Esophagus muscularis mucosa (tissue), 4 donors: ENCODE measurements at regions not wholly inside any gene's neighbourhood (a gene's known extent, or its start where the extent isn't known, plus 50 kb on each side); places are given as distances from the start of the nearest gene placed in this dataset.

Source experiments
- EP300 ChIP-seq: sonication (generic); formaldehyde crosslinking; IDR thresholded peaks from one replicate; pipeline ENCODE4 v1.6.1; 2017; ENCODE audit warnings: antibody characterized with exemption
- POLR2A ChIP-seq: fragments of 450-650 bp; IDR thresholded peaks from one replicate; pipeline ENCODE4 v1.6.1; 2017; ENCODE audit warnings: antibody characterized with exemption, moderate library complexity, mild to moderate bottlenecking, low read depth
- POLR2AphosphoS5 ChIP-seq, 2 donors: sonication (generic); formaldehyde crosslinking; IDR thresholded peaks; one replicate each; pipeline ENCODE4 v1.6.1; 2017; ENCODE audit warnings: antibody characterized with exemption in 2 of 2
- TF ChIP-seq, protein P1 (sequence below), 3 experiments: fragments of 200-600 bp in 2 of 3; fragments of 450-650 bp in 1 of 3; sonication (generic) in 2 of 3; IDR thresholded peaks; one replicate each; pipeline ENCODE4 v1.5.1; 2017 to 2019; ENCODE audit warnings: antibody characterized with exemption in 3 of 3, mild to moderate bottlenecking in 2 of 3, moderate library complexity in 1 of 3

DNA sequence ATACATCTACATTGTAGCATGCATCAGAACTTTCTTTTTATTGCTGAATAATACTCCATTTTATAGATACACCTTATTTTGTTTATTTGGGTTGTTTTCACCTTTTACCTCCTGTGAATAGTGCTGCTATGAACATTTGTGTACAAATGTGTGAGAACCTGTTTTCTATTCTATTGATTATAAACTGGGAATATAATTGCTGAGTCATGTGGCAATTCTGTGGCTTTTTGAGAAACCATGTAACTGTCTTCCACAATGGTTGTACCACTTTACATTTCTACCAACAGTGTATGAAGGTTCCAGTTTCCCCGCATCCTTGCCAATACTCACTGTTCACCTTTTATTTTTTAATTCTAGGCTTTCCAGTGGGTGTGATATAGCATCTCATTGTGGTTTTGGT is 138.6 kb upstream of the MBL2 start:
- TF ChIP-seq POLR2A (no peak), EP300 (no peak), POLR2AphosphoS5 (IDR thresholded peaks at IDR 0.05) (no peak)
- TF ChIP-seq, protein P1, sequence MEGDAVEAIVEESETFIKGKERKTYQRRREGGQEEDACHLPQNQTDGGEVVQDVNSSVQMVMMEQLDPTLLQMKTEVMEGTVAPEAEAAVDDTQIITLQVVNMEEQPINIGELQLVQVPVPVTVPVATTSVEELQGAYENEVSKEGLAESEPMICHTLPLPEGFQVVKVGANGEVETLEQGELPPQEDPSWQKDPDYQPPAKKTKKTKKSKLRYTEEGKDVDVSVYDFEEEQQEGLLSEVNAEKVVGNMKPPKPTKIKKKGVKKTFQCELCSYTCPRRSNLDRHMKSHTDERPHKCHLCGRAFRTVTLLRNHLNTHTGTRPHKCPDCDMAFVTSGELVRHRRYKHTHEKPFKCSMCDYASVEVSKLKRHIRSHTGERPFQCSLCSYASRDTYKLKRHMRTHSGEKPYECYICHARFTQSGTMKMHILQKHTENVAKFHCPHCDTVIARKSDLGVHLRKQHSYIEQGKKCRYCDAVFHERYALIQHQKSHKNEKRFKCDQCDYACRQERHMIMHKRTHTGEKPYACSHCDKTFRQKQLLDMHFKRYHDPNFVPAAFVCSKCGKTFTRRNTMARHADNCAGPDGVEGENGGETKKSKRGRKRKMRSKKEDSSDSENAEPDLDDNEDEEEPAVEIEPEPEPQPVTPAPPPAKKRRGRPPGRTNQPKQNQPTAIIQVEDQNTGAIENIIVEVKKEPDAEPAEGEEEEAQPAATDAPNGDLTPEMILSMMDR (IDR thresholded peaks at IDR 0.05) = no peak
